ENCODE measurements at regions not wholly inside any gene's neighbourhood (a gene's known extent, or its start where the extent isn't known, plus 50 kb on each side); places are given as distances from the start of the nearest gene placed in this dataset.

GRCh38 chr4:18684932-18685331 lies 663.4 kb upstream of the LCORL start:
- TF ChIP-seq CTCF (IDR thresholded peaks at IDR 0.05; ENCODE audit: insufficient read depth, low read depth, low read length, missing control alignments), result no peak
- H3K4me3 ChIP-seq (ENCODE audit: low read length), result no peak overlapping the region
- DNase-seq (ENCODE audit: low read depth), result peak; percentile 3

GRCh38 chr4:18676526-18676915 lies 655.0 kb upstream of the LCORL start:
- no peak overlapping the region for H3K4me3 ChIP-seq (ENCODE audit: low read length)
- DNase-seq (ENCODE audit: low read depth), result no peak
- no peak for TF ChIP-seq CTCF (IDR thresholded peaks at IDR 0.05; ENCODE audit: insufficient read depth, low read depth, low read length, missing control alignments)

GRCh38 chr4:18675586-18676525 lies 654.3 kb upstream of the LCORL start:
- TF ChIP-seq CTCF (IDR thresholded peaks at IDR 0.05; ENCODE audit: insufficient read depth, low read depth, low read length, missing control alignments), result no peak

GRCh38 chr4:18670034-18670433 lies 648.5 kb upstream of the LCORL start:
- DNase-seq (ENCODE audit: low read depth), result no peak
- H3K4me3 ChIP-seq (ENCODE audit: low read length), result no peak overlapping the region
- TF ChIP-seq CTCF (IDR thresholded peaks at IDR 0.05; ENCODE audit: insufficient read depth, low read depth, low read length, missing control alignments), result no peak

More at GRCh38 chr4:18675586-18676525, 654.3 kb upstream of the LCORL start:
- DNase-seq (ENCODE audit: low read depth), result no peak
- H3K4me3 ChIP-seq (ENCODE audit: low read length), result no peak overlapping the region

- no peak overlapping the region for H3K4me3 ChIP-seq (ENCODE audit: low read length)
- no peak for TF ChIP-seq CTCF (IDR thresholded peaks at IDR 0.05; ENCODE audit: insufficient read depth, low read depth, low read length, missing control alignments)
- DNase-seq (ENCODE audit: low read depth), result no peak
Measured at GRCh38 chr4:18669390-18669789, 647.8 kb upstream of the LCORL start.

- no peak for TF ChIP-seq CTCF (IDR thresholded peaks at IDR 0.05; ENCODE audit: insufficient read depth, low read depth, low read length, missing control alignments)
- no peak overlapping the region for H3K4me3 ChIP-seq (ENCODE audit: low read length)
- no peak for DNase-seq (ENCODE audit: low read depth)
Measured at GRCh38 chr4:18666322-18666721, 644.8 kb upstream of the LCORL start.

- no peak overlapping the region for H3K4me3 ChIP-seq (ENCODE audit: low read length)
- no peak for TF ChIP-seq CTCF (IDR thresholded peaks at IDR 0.05; ENCODE audit: insufficient read depth, low read depth, low read length, missing control alignments)
- DNase-seq (ENCODE audit: low read depth), result no peak
Measured at GRCh38 chr4:18664171-18664570, 642.6 kb upstream of the LCORL start.
